ENCODE measurements at regions not wholly inside any gene's neighbourhood (a gene's known extent, or its start where the extent isn't known, plus 50 kb on each side); places are given as distances from the start of the nearest gene placed in this dataset.

DNA sequence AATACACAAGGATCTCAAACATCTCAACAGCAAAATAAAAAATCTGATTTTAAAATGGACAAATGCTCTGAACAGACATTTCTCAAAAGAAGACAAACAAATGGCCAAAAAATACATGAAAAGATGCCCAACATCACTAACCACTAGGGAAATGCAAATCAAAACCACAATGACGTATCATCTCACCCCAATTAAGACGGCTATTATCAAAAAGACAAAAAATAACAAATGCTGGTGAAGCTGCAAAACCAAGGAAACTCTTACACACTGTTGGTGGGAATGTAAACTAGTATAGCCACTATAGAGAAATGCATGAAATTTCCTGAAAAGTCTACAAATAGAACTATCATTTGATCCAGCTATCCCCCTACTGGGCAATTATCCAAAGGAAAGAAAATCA, 145.0 kb downstream of the BTG1 start:
- DNase-seq (ENCODE audit: low read depth in 2 of 2): no peak

DNA sequence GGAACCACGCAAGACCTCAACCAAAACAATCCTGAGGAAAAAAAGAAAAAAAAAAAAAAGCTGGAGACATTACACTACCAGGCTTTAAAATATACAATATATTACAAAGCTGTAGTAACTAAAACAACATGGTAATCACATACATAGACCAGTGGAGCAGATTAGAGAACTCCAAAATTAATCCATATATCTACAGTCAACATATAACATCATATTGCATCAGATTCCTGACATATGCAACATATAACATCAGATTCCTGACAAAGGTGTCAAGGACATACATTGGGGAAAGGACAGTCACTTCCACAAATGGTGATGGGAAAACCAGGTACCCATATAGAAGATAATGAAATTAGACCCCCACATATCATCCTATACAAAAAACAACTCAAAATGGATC, 145.8 kb downstream of the BTG1 start:
- DNase-seq (ENCODE audit: low read depth in 2 of 2): no peak

DNA sequence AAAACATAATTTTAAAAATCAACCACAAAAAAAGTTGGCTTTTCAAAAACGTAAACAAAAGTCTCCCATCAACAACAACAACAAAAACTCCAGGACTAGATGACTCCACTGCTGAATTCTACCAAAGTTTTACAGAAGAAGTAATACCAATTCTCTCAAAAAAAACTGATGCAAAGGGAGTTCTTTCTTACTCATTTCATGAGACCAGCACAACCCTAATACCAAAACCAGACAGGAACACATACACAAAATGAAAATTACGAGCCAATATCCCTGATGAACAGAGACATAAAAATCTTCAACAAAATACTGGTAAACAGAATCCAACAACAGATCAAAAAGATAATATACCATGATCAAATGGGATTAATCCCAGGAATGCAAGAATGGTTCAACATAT, 147.3 kb downstream of the BTG1 start:
- no peak for DNase-seq (ENCODE audit: low read depth in 2 of 2)

DNA sequence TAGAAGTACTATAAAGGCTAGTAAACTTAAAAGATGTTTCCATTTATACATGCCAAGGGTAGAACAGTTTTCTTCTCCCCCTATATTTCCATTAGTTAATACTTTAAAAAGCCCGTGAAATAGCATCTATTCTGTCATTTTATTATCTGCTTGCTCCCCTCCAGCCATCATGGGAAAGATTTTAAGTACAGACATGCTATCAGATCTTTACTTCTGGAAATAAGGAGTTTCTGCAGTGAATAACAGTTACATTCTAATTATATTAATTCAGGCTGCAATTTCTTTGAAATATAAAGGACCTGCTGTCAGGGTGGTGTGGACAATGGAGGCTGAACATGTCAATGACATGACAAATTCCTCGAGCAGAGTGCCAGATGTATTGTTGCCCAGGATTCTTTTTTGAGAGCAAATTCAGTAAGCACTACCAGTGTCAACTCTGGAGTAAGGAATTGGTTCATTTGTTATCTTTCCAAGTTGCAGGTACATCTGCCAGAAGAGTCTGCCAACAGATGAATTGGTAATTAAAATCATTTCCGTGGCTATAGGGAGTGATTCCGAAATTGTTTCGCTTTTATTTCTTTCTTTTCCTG, 151.3 kb downstream of the BTG1 start:
- DNase-seq (ENCODE audit: low read depth in 2 of 2): peak; percentile 57 to 64

DNA sequence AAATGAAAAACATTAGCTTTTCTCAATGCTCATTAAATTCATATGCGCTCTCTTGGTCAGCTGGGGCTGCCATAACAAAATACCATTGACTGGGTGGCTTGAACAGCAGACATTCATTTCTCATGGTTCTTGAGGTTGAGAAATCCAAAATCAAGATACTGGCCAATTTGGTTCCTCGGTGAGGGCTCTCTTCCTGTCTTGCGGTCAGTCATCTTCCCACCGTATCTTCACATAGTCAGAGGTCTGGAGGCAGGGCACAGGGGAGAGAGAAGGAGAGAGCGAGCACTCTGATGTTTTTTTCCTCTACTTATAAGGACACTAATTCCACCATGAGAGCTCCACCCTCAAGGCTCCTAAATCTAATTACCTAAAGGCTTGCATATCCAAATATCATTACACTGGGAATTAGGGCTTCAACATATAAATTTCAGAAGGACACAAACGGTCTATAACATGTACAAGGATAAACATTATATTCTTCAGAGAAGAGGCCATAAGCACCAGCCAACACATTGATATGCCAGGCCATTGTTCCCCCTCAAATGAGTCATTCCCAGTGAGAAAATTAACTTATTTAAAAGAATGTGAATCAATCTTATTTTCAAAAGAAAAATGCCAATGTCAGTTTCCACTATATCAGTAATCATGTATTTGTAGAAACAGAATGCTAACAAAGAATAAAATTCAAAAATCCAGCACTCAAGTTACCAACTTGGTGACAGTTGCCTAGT, 152.2 kb downstream of the BTG1 start:
- peak; percentile 38 to 53 for DNase-seq (ENCODE audit: low read depth in 2 of 2)

DNA sequence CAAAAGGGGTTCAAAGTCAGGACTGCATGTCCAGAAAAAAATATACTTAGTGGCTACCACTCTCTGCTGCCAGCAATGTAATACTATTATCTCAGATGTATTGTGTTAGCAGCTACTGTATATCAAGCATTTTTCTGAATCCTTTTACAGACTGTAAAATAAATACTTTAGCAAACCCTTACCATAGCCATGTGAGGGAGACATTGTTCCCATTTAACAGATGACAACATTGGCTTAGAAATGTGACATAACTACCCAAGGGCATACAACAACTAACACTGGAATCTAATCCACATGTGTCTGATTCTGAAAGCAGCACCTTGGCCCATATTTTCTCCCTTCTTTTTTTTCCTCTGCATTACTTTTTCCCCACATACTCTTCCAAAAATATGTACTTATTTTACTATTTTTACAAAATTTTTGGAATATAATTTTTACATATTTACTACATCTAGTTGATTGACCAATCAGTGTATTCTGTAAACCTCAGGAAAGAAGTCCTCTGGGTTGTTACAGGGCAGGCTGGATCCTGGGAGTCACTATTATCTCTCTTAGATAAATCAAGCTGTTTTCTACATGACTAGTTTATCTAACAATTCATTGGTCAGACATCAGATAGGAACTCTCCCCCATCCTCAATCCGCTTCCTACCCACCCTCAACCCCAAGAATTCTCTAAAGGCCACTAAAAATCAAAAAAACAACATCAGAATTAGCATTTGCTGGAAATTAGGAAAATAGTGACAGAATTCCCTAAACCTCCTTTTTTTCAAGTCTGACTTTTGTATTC, 154.1 kb downstream of the BTG1 start:
- peak; percentile 41 to 65 for DNase-seq (ENCODE audit: low read depth in 2 of 2)

DNA sequence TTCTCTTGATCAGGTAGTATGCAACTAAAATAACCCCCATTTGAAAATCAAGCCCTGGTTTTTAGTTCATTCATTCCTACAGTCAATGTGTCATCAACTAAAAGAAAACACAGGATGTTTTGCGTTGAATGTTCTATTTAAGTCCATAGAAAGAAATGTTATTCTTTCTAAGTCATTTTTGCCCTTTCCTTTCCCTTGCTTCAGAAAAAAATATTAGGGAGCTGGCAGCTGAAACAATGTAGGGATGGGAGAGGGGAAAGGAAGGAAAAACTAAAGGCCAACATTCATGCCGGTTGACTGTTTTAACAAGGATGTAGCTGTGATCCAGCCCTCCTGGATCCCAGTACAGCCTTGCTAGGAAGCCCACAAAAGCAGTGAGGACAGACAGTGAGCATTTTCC, 155.1 kb downstream of the BTG1 start:
- DNase-seq (ENCODE audit: low read depth in 2 of 2): peak; percentile 89 to 96

DNA sequence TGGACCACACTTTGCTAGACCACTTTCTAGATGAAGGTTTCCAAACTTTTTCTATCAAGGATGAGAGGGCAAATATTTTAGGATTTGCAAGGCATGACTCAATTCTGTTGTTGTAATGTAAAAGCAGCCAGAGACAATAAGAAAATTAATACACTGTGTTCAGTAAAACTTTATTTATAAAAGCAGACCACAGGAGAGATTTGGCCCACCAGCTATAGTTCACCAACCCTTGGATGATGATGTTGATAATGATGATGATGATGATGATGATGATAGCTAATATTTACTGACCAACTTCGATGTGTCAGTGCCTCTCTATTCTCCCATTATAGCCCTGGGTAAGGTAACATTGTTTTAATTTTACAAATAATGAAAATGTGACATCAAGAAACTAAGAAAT, 156.5 kb downstream of the BTG1 start:
- no peak for DNase-seq (ENCODE audit: low read depth in 2 of 2)

DNA sequence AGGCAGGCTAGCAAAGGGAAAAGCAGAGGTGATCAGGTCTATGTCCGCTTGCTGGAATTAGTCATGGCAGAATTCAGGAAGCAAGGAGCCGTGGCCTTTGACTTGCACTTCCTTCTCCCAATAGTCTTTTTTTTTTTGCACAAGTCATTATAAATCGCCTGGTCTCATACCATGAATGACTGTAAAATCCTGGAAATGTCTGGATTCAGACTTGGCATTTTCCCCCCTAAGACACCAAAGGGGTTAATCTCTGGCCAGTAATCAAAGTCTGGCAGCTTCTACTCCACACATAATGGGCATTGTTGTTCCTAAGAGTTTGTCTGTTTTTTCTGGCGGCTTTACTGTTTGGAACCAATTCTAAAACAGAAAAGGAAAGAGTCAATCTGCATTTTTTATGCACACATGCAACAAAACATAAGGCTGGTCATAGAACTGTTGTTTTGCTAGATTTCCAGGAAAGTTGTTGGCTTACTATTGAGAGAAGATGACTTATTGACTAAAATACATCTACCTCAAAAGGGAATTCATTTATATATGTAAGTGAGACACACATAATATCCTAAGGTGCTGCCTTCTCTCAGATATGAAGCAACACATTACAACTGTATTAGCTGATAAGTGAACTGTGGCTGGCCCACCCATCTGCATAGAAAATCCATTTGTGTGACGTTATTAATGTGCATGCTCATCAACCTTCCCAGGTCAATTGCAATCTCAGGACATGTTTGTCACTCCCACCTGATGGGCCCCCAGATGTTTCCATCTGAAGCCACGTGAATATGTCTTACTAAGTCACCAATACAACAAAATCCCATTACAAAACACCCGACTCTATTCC, 157.3 kb downstream of the BTG1 start:
- DNase-seq (ENCODE audit: low read depth in 2 of 2): peak; percentile 92 to 94

DNA sequence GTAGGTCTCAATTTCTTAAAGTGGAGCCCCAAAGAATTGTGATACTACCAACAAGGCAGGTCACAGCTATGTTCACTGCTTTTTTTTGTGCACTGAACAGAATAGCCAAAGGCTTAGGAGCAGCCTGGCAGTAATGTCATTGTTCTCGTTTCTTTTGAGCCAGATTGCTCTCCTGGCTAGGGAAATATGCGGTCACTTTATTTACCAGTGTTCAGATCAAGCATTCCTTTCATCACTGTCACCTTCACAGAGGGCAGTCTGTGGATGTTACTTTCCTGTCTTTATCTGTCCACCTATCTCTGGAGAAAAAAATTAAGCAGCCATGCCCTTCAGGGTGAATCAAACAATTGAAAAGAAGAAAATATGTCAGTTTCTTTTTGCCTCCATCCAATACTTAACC, 159.6 kb downstream of the BTG1 start:
- DNase-seq (ENCODE audit: low read depth in 2 of 2): peak; percentile 52 to 63

DNA sequence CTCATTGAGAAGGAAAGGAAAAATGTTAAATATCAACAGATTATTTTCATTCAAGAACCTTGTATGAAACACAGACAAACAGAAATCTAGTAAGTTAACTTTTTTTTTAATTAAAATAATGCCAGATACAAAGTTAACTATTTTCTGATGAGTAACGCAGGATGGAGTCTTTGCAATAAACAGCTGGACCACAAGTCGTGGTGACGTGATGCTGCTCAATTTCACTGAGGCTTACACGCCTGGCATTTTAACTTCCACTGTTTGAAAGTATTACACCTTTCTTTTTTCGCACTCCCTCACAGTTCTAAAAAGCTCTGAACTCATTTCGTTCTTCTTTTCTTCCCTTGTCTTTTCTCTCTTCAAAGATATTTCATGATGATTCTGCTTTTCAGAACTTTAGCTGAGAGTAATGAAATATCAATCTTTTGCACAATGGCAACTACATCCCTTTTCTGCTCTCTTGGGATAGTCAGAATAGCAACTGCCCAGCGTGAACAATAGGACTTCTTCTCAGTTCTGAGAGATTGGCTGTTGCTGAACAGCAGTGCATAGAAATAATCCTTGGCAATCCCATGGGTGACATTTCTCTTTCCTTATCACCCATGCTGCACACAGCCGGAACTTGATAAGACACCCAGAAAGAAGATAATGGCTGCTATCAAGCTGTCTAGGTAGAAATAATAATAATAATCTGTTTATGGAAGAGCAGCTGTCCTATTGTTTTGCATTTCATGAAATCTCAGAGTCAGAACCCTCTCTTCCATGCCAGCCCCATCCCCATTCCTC, 160.5 kb downstream of the BTG1 start:
- no peak for DNase-seq (ENCODE audit: low read depth in 2 of 2)

DNA sequence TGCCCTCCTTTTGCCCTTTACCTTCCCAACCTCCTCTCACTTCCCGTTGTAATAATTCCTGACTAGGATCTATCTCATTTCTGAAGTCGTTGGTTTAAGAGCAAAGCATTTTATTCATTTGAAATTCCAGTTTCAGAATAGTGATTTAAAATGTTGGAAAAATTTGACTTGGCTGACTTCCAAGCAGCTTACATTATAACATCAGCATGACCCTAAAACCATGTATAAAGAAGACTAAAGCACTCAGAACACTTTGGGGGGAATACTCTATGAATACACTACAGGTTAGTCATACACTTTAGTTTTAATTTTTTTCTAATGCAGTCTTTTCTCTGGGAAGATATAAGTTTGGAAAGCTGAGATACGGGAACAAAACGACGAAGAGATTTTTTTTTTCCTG, 161.1 kb downstream of the BTG1 start:
- DNase-seq (ENCODE audit: low read depth in 2 of 2): peak in 1 of 2 donors; percentile 70

DNA sequence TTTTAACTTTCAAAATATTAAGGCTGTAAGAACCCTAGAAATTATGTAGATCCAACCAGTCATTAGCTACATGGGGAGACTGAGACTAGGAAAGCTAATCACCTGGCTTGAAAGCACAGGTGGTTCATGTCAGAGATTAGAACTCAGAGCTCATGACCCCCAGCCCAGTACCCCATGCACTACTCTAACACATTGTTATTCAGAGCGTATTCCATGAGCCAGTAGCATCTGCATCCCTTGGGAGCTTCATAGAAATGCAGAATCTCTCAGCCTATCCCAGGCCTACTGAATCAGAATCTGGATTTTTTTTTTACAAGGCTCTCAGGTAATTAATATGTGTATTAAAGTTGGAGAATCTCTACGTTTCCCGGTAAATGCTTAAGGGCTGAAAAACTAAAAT, 161.7 kb downstream of the BTG1 start:
- DNase-seq (ENCODE audit: low read depth in 2 of 2): no peak

DNA sequence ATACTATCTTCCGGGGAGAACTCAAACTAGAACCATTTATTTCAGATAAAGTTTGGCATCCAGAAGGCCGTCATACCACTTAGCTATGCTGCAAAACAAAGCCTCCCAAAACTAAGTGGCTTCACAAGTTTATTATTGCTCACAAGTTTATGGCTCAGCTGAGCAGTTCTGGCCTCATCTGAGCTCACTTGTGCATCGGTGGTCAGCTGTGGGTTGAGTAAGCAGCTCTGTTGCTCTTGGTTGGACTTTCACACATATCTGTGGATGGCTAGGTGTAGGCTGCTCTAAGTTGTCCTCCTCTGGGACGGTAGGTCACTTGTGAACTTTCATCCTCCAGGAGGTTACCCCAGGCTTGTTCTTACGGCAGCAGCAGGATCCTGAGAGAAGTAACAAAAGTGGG, 162.7 kb downstream of the BTG1 start:
- no peak for DNase-seq (ENCODE audit: low read depth in 2 of 2)

DNA sequence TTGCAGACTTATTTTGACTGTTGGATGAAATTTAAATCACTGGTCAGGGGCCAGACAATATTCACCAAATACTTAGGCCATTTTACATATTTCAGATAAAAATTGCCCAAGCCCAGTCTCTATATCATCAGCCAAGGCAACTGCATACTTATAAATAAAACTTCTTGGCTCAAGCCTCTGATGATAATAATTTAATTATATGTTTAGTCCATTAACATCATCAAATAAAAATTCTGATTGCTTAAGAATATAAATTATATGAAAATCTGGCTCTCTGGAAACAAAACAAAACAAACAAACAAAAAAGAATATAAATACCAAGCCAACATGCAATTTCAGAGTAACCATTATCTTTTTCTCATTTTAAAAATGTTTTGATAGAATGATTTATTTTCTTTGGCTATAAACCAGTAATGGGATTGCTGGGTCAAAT, 165.2 kb downstream of the BTG1 start:
- no peak for DNase-seq (ENCODE audit: low read depth in 2 of 2)

DNA sequence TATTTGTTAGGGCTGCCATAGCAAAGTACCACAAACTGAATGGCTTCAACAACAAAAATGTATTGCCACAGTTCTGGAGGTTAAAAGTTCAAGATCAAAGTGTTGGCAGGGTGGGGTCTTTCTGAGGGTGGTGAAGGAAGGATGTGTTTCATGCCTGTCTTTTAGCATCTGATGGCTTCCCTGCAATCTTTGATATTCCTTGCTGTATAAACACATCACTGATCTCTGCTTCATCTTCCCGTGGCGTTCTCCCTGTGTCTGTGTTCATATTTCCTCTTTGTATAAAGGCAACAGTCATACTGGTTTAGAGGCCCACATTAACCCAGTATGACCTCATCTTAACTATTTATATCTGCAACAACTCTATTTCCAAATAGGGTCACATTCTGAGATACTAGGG, 167.5 kb downstream of the BTG1 start:
- DNase-seq (ENCODE audit: low read depth in 2 of 2): peak in 1 of 2 donors; percentile 51

DNA sequence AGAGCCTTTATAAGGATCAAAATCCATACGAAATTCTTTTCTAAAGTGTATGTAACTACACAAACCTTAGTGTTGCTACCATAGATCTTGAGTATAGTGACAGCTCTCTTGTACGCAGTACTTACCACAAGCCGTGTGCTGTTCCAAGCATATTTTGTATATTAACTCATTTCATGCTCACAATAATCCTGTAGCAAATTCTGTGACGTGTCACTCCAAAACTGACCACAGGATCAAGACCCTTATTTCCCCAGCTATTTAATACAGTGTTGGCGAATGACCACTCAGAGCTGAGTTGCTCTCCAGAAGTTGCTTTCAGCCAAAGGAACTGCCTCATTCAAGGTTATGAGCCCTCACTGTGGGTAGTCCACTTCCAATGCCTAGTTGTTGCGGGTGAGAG, 169.8 kb downstream of the BTG1 start:
- no peak for DNase-seq (ENCODE audit: low read depth in 2 of 2)

DNA sequence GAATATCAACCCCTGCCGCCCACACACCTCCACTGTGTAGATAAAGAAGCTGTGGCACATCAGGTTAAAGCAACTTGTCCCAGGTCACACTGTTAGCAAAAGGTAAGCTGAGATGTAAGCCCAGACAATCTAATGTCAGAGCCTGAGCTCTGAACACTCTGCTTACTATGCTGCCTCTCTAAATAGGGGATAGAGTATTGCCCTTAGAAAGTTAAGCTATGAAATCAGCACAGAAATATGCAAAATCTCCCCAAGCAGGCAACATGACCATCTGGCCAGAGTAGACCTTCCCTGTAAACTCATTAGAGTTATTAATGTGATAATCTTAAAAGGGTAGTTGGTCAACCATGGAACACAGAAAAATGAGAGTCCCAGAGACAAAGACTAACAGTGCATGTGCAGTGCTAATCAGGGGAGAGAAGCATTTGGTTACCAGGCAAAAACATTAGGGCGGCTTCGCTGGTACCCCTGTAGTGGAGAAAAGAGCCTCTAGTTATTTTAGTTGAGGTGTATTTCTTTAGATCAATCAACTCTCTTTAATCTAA, 171.0 kb downstream of the BTG1 start:
- no peak for DNase-seq (ENCODE audit: low read depth in 2 of 2)

DNA sequence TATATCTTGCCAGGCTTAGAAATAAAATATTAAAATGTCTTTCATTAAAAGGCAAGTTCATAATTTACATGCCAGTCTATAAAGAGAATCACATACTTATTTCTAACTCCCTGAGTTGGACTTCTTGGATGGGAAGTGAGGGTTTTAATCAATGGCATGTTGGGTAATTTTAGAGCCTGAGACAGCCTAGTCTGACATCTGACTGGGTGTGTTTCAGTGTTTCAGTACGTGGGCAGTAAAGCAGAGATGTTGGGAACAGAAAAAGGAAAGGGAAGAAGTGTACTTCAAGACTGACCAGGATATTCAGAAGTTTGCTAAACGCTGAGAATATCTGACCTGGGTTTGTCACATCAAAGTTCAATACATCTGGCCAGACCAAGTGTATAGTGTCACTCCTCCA, 171.8 kb downstream of the BTG1 start:
- no peak for DNase-seq (ENCODE audit: low read depth in 2 of 2)

DNA sequence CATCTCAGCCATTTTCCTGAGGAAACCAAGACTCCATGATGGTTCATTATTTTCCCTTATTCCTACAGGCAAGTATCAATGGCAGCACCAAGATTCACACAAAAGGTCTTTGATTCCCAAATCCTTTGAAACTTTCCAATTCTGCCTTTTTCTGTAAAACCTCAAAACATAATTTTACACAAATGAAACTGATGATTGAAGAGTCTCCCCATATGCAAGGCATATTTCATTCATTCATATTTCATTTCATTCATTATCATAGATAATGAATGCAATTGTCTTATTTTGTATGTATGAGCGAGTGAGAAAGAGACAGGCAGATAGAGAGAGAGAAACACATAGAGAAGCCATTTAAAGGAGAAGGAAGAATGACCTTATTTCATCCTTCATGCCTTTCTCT, 172.8 kb downstream of the BTG1 start:
- no peak for DNase-seq (ENCODE audit: low read depth in 2 of 2)

DNA sequence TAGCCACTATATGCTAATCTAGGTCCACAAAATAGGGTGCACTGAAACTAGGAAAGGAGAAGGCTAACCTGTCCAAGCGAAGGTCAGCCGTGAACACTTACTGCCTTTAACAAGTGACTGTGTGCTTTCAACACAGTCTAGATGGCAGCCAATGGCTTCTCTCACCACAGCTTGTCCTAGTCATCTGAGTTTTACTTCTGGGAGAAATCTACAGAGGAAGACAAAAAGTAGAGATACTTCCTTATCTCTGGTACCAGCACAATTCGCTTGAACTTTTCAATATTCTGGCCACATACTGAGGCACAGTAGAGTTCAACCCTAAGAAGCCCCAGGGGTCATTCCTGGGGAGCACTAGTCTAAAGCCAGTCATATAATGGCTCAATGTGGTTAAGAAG, 176.9 kb downstream of the BTG1 start:
- no peak for DNase-seq (ENCODE audit: low read depth in 2 of 2)

All from lung microvascular endothelial cell (primary cell).